Activated T-helper 1 cell treated with anti-CD3 and anti-CD28 coated beads, Interleukin-12 subunit alpha, Interleukin-12 subunit beta, Interleukin-2, Interleukin-4 antibody, amounts not matched to agents 30 ng/mL and 10 ng/mL and 1 ng/mL, durations not matched to agents 14 hours and 24 hours and 36 hours (primary cell): ENCODE measurements at regions not wholly inside any gene's neighbourhood (a gene's known extent, or its start where the extent isn't known, plus 50 kb on each side); places are given as distances from the start of the nearest gene placed in this dataset.
"Not testable (repeated sequence)": the region's sequence is repeated elsewhere in the genome, so short reads cannot be mapped to it uniquely, and the experiment has no call there.

Experiments
- DNase-seq: peaks from one replicate; pipeline ENCODE4 v3.0.0; 2021; ENCODE audit warnings: low spot score
- H3K27ac Mint-ChIP-seq: one replicate; pipeline ENCODE4 v1.8.0; 2021; ENCODE audit warnings: mild to moderate bottlenecking, mixed read lengths
- H3K27me3 Mint-ChIP-seq: one replicate; pipeline ENCODE4 v1.8.0; 2022; ENCODE audit warnings: mild to moderate bottlenecking, moderate library complexity, mixed read lengths; ENCODE audit not compliant: insufficient read depth
- H3K36me3 Mint-ChIP-seq: one replicate; pipeline ENCODE4 v1.8.0; 2021; ENCODE audit warnings: low read depth, mixed read lengths
- H3K4me1 Mint-ChIP-seq: one replicate; pipeline ENCODE4 v1.8.0; 2021; ENCODE audit warnings: low read depth, mixed read lengths
- H3K4me3 Mint-ChIP-seq: one replicate; pipeline ENCODE4 v1.8.0; 2021; ENCODE audit warnings: mild to moderate bottlenecking, moderate library complexity, mixed read lengths
- H3K9me3 Mint-ChIP-seq: one replicate; pipeline ENCODE4 v1.8.0; 2021; ENCODE audit warnings: mixed read lengths
- intact Hi-C: fragments of 100-400 bp; cut with micrococcal nuclease; formaldehyde crosslinking; loops from one replicate; pipeline ENCODE4 v1.15.1; 2024

DNA sequence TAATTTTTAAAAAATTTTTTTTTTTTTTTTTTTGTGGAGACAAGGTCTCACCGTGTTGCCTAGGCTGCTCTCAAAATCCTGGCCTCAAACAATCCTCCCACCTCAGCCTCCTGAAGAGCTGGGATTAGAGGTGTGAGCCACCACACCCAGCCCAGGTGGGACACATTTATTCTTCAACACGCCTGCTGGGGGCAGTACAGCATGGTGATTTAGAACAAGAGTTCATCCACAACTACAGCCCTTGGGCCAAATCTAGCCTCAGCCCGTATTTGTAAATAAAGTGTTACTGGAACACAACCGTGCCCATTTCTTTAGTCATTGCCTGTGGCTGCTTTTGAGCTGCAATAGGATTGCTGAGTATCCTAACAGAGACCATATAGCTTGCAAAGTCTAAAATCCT lies 92.8 kb downstream of the KATNIP start:
- DNase-seq = no peak
- intact Hi-C loops = no loop called here
- Mint-ChIP-seq H3K27ac (no peak overlapping the region), H3K4me1 (peaks cover 6% of the 10 kb centered on the region), H3K27me3 (no peaks in the 10 kb centered on the region), H3K36me3 (no peaks in the 10 kb centered on the region), H3K4me3 (no peak overlapping the region), H3K9me3 (no peaks in the 10 kb centered on the region)

- no peak overlapping the region for H3K4me3 Mint-ChIP-seq
- intact Hi-C loops = no loop called here
- peaks cover 6% of the 10 kb centered on the region for H3K4me1 Mint-ChIP-seq
- no peaks in the 10 kb centered on the region for H3K9me3 Mint-ChIP-seq
- no peaks in the 10 kb centered on the region for H3K36me3 Mint-ChIP-seq
- no peaks in the 10 kb centered on the region for H3K27me3 Mint-ChIP-seq
- no peak for DNase-seq
- H3K27ac Mint-ChIP-seq = no peak overlapping the region
These were observed 94.2 kb downstream of the KATNIP start for GRCh38 chr16:27644165-27644564.

DNA sequence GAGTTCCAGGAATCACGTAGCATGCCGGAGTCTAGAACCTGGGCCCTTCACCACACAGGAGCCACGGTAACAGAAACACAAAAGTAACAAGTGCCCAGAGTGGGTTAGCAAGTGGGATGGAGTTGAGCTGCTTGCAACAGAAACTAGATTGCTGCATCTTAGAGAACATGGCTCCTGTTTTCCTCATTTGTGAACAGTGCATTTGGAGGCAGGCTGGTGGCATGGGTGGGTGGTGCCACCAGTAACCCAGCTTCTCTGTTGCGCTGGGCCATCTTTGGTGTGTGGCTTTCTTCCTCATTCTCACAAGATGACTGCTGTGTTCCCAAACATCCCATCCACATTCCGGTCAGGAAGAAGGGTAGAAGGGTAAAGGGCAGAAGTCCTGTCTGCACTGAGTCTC lies 95.5 kb downstream of the KATNIP start:
- Mint-ChIP-seq H3K4me3 (no peak overlapping the region), H3K27me3 (no peaks in the 10 kb centered on the region), H3K36me3 (no peaks in the 10 kb centered on the region), H3K9me3 (no peaks in the 10 kb centered on the region), H3K4me1 (peaks cover 6% of the 10 kb centered on the region), H3K27ac (no peak overlapping the region)
- DNase-seq = no peak
- intact Hi-C loops = no loop called here

GRCh38 chr16:27646806-27647205 lies 96.9 kb downstream of the KATNIP start:
- intact Hi-C loops = no loop called here
- DNase-seq = no peak
- H3K9me3 Mint-ChIP-seq = no peaks in the 10 kb centered on the region
- no peaks in the 10 kb centered on the region for H3K36me3 Mint-ChIP-seq
- H3K4me3 Mint-ChIP-seq = no peak overlapping the region
- peaks cover 6% of the 10 kb centered on the region for H3K4me1 Mint-ChIP-seq
- no peak overlapping the region for H3K27ac Mint-ChIP-seq
- no peaks in the 10 kb centered on the region for H3K27me3 Mint-ChIP-seq

- Mint-ChIP-seq H3K27ac (no peak overlapping the region), H3K36me3 (no peaks in the 10 kb centered on the region), H3K27me3 (no peaks in the 10 kb centered on the region), H3K9me3 (no peaks in the 10 kb centered on the region), H3K4me1 (peaks cover 6% of the 10 kb centered on the region), H3K4me3 (no peak overlapping the region)
- DNase-seq = no peak
- intact Hi-C loops = no loop called here
These were observed 99.1 kb downstream of the KATNIP start for GRCh38 chr16:27649021-27649420.

GRCh38 chr16:27650073-27650701 lies 100.2 kb downstream of the KATNIP start:
- Mint-ChIP-seq H3K9me3 (no peaks in the 10 kb centered on the region), H3K4me3 (no peak overlapping the region), H3K27me3 (no peaks in the 10 kb centered on the region), H3K27ac (no peak overlapping the region), H3K36me3 (no peaks in the 10 kb centered on the region), H3K4me1 (peaks cover 6% of the 10 kb centered on the region)
- no peak for DNase-seq
- intact Hi-C loops = no loop called here

DNA sequence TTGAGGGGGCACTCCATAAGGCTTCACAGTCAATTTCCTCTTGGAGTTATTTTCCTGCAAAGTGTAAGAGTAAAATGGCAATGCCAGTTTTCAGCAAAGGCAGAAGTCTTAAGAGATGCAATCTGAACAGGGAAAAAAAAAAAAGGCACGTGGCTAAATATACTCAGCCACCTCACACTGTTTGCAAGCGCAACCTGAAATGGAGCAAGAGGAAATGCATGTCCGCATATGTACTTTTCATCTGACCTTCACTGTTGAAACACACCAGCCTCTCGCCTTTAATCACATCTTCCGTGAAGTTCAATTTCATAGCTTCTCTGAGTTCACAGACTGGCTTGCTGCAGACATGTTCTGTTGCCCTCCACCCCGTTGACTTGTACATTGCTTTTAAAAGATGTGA lies 101.4 kb downstream of the KATNIP start:
- Mint-ChIP-seq H3K27ac (no peak overlapping the region), H3K4me1 (peaks cover 2% of the 10 kb centered on the region), H3K9me3 (no peaks in the 10 kb centered on the region)

GRCh38 chr16:27657811-27658210 lies 107.9 kb downstream of the KATNIP start:
- Mint-ChIP-seq H3K36me3 (no peaks in the 10 kb centered on the region), H3K9me3 (no peaks in the 10 kb centered on the region), H3K4me3 (no peak overlapping the region), H3K4me1 (no peaks in the 10 kb centered on the region), H3K27ac (no peak overlapping the region), H3K27me3 (no peaks in the 10 kb centered on the region)
- intact Hi-C loops = no loop called here
- no peak for DNase-seq

More for the DNA sequence above, 101.4 kb downstream of the KATNIP start:
- H3K36me3 Mint-ChIP-seq = no peaks in the 10 kb centered on the region
- no peaks in the 10 kb centered on the region for H3K27me3 Mint-ChIP-seq
- intact Hi-C loops = no loop called here
- H3K4me3 Mint-ChIP-seq = no peak overlapping the region
- DNase-seq = no peak

- no peak overlapping the region for H3K4me3 Mint-ChIP-seq
- H3K27me3 Mint-ChIP-seq = no peaks in the 10 kb centered on the region
- no peak overlapping the region for H3K27ac Mint-ChIP-seq
- no peaks in the 10 kb centered on the region for H3K4me1 Mint-ChIP-seq
- no peak for DNase-seq
- H3K36me3 Mint-ChIP-seq = no peaks in the 10 kb centered on the region
- no peaks in the 10 kb centered on the region for H3K9me3 Mint-ChIP-seq
- intact Hi-C loops = no loop called here
These were observed 110.6 kb downstream of the KATNIP start for GRCh38 chr16:27660507-27660906.

- DNase-seq, H3K36me3 Mint-ChIP-seq, H3K27ac Mint-ChIP-seq, H3K4me1 Mint-ChIP-seq, H3K27me3 Mint-ChIP-seq, H3K9me3 Mint-ChIP-seq, H3K4me3 Mint-ChIP-seq, intact Hi-C loops: not testable (repeated sequence)
These were observed 113.3 kb downstream of the KATNIP start for GRCh38 chr16:27663235-27663634.

- H3K4me3 Mint-ChIP-seq = no peak overlapping the region
- H3K36me3 Mint-ChIP-seq = no peaks in the 10 kb centered on the region
- H3K27ac Mint-ChIP-seq = no peak overlapping the region
- intact Hi-C loops = no loop called here
- H3K4me1 Mint-ChIP-seq = no peaks in the 10 kb centered on the region
- H3K27me3 Mint-ChIP-seq = no peaks in the 10 kb centered on the region
- no peak for DNase-seq
- no peaks in the 10 kb centered on the region for H3K9me3 Mint-ChIP-seq
These were observed 115.9 kb downstream of the KATNIP start for GRCh38 chr16:27665881-27666280.

DNA sequence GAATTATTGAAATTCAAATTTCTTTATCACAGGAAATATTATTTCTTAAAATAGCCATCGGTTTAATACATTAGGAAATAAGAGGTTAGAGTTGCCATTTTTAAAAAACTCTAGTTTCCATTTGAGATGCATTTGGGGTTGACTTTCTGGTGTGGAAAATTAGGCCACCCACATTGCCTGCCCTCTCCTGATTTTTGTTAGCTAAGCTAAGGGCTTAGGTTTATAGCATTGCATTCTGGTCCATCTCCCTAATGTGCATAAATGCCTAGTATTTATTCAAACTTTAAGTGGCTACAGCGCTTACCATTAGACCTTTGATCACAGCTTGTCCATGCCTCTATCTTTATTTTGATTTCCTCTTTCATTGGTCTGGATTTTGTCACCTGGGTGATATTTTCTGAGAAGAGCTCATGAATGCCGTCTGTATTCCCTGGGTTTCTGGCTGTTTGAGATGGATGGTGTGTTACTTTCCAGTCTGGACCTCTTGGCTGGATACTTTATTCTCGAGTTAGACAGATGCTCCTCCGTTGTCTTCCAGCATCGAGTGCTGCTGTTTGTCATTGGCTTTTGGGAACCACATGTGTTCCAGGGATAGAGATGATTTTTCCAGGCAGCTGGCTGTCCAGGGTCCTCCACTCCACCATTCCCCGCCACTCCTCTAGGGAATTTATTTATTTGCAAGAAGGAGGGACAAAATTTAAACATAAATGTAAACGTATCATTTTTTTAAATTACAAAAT lies 120.3 kb downstream of the KATNIP start:
- H3K4me3 Mint-ChIP-seq = no peak overlapping the region
- intact Hi-C loops = no loop called here
- H3K36me3 Mint-ChIP-seq = no peaks in the 10 kb centered on the region
- H3K4me1 Mint-ChIP-seq = no peaks in the 10 kb centered on the region
- no peaks in the 10 kb centered on the region for H3K27me3 Mint-ChIP-seq
- H3K27ac Mint-ChIP-seq = no peak overlapping the region
- no peak for DNase-seq
- no peaks in the 10 kb centered on the region for H3K9me3 Mint-ChIP-seq

GRCh38 chr16:27671410-27671809 lies 121.5 kb downstream of the KATNIP start:
- H3K4me3 Mint-ChIP-seq = no peak overlapping the region
- H3K36me3 Mint-ChIP-seq = no peaks in the 10 kb centered on the region
- no peaks in the 10 kb centered on the region for H3K4me1 Mint-ChIP-seq
- no peak for DNase-seq
- no peaks in the 10 kb centered on the region for H3K9me3 Mint-ChIP-seq
- no peak overlapping the region for H3K27ac Mint-ChIP-seq
- intact Hi-C loops = no loop called here
- H3K27me3 Mint-ChIP-seq = no peaks in the 10 kb centered on the region

- DNase-seq = no peak
- Mint-ChIP-seq H3K36me3 (peaks cover 3% of the 10 kb centered on the region), H3K4me3 (no peak overlapping the region), H3K9me3 (no peaks in the 10 kb centered on the region), H3K27ac (no peak overlapping the region), H3K27me3 (no peaks in the 10 kb centered on the region), H3K4me1 (no peaks in the 10 kb centered on the region)
- intact Hi-C loops = no loop called here
These were observed 126.9 kb downstream of the KATNIP start for GRCh38 chr16:27676839-27677238.
